Middle frontal gyrus (tissue), 1 donor: ENCODE measurements at regions not wholly inside any gene's neighbourhood (a gene's known extent, or its start where the extent isn't known, plus 50 kb on each side); places are given as distances from the start of the nearest gene placed in this dataset.
"Not testable (repeated sequence)": the region's sequence is repeated elsewhere in the genome, so short reads cannot be mapped to it uniquely, and the experiment has no call there.

Experiments
- DNase-seq: peaks from one replicate; pipeline ENCODE4 v3.0.0-alpha.2; 2015; ENCODE audit warnings: low spot score; ENCODE audit errors: extremely low spot score

DNA sequence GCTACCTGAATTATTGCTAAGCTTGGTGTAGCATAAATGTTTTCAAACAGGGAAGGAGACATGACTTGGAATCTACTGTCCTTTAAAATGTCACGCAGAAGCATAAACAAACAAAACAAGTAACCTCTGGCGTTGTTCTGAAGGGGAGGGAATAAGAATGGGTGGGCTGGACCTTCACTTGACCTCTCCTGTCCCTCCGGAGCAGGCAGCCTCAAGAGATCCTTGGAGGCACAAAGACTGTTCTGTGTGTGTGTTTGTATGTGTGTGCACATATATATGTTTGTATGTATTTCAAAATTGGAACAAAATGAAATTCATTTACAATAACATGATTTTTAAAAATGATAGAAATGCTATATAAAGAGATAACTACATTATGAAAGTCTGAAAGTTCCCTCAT is 91.3 kb upstream of the DCLK2 start:
- DNase-seq, result no peak

DNA sequence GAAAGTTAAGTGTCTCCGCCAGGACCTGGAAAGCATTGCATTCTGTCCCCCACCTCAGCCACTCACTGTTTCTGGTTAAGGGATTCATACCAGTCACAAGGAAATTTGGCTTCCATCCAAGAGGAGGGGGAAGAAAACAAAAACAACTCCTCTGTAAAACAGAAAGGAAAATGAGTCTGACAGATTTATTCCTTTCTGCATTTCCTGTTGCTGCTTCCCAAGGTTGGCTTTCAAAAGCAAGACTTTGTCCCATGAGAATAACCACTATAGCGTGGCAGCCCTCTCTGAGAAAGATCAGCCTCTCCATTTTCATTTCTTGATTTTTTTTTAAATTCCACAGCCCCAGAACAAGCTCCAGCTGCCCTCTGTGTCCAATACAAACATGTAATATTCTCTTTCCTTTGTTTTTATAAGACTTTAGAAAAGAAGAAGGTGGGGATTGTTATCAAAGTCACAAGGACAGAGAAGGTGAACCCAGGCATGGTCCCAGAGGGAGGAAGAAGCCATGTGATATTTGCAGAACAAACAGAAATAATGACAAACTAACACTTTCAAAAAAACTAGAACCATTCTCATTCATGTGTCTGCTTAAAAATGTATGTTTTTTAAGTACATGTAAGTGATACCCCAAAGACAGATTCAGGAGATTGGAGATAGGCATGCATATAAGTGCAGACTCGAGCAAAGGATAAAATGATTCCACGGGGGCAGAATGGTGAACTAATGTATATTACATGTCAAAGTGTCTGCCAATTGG is 90.7 kb upstream of the DCLK2 start:
- DNase-seq, result no peak

DNA sequence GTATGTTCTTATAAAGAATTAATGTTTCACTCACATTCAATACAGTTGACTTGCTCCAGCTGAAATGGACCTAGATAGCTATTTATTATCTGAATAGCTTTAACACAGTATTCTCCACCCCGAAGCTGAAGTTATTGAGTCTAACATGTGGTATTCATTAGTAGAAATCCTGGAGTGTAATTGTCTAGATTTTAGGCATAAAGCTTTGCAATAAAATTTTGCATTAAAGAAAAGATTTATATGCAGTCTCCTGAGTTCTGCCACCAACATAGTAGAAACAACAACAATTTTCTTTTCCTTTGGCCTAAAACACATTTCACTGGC is 90.2 kb upstream of the DCLK2 start:
- no peak for DNase-seq

DNA sequence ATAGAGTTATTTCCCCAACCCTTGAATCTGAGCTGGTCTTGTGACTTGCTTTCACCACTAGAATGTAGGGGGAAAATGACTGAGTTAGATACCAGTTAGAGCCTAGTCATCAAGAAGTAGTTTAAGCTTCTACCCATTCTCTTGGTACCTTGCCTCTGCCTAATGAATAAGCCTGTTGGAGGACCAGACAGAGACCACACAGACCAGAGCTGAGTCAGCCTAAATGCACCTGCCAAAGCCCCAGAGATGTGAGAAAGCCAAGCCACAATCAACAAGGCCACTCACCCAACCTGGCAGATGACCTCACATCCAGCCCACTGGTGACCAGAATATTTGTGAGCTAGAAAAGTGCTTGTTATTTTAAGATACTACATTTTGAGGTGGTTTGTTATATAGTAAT is 85.2 kb upstream of the DCLK2 start:
- no peak for DNase-seq

DNA sequence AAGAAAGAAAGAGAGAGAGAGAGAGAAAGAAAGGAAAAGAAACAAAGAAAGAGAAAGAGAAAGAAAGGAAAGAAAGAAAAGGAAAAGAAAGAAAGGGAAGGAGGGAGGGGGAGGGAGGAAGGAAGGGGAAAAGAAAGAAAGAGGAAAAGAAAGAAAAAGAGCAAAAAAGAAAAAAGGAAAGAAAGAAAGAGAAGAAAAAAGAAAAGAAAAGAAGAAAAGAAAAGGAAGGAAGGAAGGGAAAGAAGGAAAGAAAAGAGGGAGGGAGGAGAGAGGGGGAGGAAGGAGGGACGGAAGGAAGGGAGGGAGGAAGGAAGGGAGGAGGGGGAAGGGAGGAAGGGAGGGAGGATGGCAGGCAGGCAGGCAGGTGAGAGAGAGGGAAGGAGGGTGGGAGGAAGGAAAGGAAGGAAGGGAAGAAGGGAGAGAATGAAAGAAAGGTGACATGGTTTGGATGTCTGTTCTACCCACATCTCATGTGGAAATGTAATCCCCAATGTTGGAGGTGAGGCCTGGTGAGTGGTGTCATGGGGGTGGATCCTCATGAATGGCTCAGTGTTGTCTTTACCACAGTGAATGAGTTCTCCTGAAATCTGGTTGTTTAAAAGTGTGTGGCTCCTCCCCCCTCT is 83.0 kb upstream of the DCLK2 start:
- no peak for DNase-seq

DNA sequence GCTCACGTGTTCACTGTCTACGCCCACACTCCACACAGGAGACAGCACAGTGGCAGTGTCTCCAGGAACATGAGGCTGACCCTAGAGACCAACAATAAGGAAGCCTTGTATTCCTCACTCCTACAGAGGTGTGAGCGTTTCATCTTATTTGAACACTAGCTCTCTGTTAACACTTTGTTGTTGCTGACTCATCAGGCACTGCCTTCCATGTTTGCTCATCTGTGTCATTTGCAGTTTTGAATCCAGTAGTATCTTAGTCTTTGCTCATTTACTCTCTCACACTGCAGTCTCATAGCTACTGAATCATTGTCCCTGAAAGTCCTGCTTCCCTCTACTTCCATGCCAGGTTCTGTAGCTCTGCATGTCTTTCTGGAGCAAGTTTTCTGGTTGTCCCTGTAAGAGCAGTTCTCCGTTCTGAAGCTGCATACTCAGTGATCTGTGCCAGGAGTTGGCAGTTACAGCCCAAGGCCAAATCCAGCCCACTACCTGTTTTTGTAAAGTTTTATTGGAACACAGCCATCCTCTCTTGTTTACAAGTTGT is 80.3 kb upstream of the DCLK2 start:
- DNase-seq, result no peak

DNA sequence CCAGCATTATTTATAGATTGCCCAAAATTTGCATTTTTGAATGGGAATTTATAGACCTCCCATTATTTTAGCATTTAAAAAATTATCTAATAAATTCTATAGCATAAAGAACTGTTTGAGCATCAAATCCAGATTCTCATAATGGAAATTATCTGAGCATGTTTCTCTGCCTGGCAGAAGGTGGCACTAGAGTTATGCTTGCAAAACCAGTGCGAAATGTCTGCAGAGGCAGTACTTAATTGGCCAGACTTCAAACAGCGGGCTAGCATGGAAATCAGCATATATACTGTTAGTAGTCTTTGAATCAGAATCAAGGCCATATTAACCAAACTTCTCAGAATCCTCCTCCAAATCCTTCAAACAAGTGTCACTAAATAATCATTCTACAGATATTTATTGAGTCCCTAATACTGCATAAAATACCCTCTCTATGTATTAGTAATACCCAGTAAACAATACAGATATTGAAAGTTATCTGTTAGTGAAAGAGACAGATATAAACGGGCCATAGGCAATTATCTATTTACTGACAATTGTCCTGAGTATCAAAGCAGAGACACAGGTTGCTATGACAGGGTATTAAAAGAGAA is 78.7 kb upstream of the DCLK2 start:
- DNase-seq, result peak; percentile 64

DNA sequence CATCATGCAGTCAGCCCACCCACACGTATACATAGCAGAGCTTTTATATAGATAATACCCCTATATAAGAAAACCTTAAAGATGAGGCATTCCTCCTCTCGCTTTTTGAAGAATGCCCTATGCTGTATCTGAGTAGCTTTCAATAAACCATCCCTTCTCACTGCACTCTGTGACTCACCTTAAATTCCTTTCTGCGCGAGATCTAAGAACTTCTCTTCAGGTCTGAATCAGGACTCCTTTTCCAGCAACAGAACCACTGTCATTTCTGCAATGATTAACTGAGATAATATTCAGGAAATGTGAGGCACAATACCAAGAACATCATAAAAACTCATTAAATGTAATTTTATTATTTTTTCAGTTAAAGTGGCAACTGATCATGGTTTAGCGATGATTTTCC is 76.4 kb upstream of the DCLK2 start:
- DNase-seq, result no peak

DNA sequence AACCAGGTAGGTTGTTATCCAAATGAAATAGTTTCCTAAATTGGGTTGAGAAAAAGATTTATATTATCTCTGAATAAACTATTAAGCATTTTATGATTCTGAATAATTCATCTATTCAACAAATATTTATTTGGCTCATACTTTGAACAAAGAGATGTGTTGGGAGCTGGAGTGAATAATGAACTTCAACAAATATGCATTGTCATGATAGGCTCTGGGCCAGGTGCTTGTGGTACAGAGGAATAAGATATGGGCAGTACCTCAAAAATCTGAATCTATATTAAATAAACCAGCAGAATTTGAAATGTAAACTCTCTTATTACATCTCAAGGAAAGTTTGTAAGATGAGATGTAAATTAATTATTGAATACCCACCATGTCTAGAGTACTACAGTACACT is 75.7 kb upstream of the DCLK2 start:
- DNase-seq, result no peak

DNA sequence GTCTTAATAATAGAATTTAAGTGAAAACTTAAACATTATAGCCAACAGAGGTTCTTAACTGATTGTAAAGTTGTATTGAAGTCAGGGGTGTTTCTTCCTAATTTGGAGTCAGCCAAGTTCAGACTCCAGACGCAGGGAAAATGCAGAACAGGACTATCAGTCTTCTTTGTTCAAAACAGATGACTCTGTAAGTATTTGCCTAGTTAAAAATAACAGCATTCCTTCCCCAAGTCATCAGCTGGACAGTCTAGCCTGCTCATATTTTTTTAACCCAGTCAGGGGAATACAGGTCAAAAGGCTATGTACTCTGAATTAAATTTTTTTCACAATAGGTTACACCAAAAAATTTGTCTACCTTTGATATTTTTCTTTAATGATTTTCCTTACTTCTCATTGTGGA is 73.8 kb upstream of the DCLK2 start:
- DNase-seq, result no peak

DNA sequence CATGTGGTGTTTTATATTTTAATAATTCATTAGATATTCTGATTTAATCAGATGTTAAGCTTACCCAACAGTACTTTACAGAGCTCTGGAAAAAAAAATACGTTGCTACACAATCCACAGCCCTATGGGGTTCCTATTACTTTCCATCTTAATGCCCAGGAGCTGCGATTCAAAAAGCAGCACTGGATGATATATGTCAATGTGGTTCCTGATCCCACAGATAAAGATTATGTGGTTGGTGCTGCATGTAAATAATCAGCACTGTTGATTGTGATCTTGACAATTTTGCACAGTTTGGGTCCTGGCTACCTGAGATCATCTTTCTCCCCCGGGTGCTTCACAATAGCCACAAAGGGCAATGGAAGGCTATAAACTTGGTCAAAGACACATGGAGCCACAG is 72.7 kb upstream of the DCLK2 start:
- no peak for DNase-seq

DNA sequence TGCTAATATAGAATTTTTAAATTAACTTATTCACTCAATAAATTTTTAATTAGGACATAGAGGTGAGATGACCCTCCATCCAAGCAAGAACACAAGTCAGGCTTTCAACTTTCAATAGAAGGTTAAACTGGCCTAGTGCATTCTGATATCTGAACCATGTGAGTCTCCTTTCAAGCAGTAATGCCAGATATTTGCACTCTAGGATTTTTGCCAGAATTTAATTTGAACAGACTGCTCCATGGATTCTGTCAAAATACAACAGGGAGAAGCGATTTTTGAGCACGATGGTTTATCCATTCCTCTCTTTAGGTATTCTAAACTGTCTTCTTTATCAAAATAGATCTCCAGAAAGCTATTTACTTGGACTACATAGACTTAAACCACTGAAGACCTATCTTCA is 72.0 kb upstream of the DCLK2 start:
- no peak for DNase-seq

DNA sequence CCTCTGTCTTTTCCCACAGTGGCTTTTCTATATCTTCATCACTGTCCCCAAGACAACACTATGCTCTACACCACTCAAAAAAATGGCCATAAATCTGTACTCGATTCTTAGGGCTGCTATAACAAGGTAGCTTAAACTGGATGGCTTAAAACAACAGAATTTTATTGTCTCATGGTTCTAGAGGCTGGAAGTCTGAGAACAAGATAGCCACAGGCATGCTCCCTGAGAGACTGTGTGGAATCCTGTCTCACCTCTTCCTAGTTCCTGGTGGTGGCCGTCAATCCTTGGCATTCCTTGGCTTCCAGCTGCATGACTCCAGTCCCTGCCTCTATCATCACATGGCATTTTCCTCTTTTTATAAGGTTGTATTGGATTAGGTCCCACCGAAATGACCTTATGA is 70.7 kb upstream of the DCLK2 start:
- no peak for DNase-seq

DNA sequence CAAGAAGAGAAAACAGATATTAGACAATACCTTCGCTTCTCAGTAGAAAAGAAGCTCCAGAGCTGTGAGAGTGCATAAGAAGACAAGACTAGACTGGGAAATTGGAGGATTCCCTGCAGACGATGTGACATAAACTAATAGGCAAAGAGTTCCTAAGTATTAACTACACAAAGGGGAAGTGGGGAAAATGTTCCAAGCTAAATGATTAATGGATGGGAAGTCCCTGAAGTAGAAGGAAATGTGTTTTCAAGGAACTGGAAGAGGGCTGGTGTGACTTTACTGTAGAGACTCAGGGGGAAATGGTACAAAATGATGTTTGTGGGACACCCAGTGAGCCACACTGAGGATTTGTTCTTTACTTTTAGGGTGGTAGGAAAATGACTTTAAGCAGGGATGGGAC is 69.7 kb upstream of the DCLK2 start:
- DNase-seq, result no peak

DNA sequence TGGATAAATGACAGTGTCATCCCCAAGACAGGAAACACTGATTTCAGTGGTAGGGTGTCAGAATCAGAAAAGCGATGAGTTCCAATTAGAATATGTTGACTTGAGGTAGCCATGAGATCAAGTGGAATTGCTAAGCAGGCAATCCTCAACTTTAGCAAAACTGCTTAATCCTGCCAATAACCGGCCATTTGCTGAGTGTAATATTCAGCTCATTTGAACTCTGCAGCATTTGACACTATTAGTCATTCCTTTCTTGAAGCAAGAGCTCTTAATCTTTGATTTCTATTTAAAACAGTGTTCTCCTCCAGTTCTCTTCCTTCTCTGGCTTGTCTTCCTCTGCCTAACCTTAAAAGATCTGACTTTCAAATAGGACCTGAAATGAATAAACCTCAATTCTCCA is 68.7 kb upstream of the DCLK2 start:
- no peak for DNase-seq

DNA sequence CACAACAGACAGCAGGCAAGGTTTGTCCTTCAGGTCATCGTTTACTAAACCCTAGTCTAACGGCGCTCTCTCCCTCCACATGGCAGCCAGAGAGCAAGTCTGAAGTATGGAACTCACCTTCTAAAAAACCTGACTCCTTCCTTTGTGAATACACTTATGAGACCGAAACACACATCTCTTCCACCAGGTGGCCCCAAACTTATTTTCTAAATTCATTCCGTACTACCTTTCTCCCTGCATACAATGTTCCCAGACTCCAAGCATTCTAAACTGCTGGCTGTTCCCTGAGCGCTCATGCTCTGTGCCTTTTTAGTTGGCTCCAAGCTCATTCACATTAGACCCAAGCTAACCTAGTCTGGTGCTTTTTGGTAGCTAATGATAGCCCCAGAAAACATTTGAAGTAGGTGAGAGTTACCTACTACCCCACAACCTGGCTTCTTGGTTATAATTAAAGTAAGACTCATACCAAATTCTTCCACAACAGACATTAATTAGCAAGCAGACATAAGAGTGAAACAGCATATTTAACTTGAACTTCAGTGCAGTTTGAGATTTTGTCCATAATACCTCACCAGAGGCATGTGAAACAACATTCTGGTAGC is 67.6 kb upstream of the DCLK2 start:
- no peak for DNase-seq

DNA sequence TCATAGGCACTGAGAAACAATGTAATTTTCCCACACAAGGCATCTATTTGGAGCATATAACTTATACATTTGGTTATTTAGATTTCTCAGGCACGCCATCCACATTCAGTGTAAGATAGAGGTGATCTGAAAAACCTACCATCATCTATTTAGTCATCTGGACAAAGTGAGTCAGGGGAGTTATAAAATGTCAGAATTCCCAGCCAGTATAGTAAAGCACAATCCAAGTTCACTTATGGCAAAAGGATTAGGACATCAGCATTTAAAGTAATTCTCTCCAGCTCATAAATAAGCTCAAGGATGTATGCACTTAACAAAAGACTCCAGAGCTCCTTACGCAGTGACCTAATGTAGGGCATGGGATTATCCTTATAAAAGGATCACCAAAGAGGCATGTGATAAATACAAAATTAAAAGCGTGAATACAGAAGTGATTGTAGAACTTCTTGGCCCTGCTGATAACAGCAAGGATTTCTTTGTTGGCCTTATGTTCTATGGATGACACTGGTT is 65.3 kb upstream of the DCLK2 start:
- no peak for DNase-seq

DNA sequence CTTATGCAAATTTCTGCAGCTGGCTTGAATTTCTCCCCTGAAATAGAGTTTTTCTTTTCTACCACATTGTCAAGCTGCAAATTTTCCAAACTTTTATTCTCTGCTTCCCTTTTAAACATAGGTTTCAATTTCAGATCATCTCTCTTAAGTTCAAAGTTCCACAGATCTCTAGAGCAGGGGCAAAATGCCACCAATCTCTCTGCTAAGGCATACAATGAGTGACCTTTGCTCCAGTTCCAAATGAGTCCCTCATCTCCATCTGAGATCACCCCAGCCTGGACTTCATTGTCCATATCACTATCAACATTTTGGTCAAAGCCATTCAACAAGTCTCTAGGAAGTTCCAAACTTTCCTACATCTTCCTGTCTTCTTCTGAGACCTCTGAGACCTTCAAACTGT is 62.3 kb upstream of the DCLK2 start:
- DNase-seq, result not testable (repeated sequence)

DNA sequence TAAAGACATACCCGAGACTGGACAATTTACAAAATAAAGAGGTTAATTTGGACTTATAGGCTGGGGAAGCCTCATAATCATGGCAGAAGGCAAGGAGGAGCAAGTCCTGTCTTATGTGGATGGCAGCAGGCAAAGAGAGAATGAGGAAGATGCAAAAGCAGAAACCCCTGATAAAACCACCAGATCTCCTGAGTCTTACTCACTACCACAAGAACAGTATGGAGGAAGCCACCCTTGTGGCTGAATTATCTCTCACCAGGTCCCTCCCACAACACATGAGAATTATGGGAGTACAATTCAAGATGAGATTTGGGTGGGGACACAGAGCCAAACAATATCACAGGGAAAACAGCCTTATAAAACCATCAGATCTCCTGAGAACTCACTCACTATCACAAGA is 61.6 kb upstream of the DCLK2 start:
- not testable (repeated sequence) for DNase-seq

DNA sequence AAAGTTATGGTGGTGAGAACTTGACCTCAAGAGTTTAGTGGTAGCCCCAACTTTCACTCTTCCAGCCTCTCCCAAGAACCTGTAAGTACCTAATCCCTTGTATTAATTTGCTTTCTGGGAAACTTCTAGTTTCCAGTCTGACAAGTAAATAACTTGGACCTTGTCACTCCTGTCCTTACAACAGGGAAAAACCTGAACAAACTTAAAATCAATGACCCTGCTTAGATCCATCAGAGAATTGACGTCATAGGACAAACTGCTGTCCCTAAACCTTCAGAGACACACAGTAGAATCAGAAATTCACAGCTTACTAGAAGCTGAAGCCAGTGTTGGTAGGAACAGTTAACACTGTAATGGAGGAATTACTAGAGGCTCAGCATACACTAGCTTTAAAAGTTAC is 60.0 kb upstream of the DCLK2 start:
- DNase-seq, result no peak

DNA sequence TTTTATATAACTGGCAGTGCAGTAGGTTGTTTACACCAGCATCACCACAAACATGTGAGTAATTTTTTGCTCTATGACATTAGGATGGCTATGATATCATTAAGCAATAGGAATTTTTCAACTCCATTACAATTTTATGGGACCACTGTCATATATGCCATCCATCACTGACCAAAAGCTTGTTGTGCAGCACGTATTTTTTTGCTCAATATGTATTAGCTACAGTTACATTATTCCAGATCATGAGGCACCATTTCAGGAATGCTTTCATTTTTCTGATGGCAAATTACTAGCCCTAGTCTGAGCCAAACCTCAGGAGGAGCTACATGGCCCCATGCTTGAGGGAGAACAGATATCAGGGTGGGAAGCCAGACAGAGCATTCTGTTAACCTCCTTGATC is 56.8 kb upstream of the DCLK2 start:
- DNase-seq, result no peak

DNA sequence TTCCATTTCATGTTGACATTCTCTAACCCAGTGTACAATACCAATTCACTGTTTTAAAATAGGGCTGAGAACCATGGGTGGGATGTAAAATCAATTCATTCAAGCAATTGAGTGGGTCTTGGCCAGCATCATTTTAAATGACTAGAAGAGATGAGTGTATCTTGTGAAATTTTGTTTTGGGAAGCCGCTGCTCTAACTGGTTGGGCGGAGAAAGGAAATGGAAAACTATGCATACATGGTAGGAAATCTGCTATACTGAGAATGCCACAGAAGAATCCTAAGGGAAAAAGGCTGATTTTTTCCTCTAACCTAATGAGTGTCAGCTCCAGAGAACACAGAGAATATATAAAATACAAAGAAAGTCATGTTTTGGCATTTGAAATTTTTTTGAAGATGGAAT is 54.8 kb upstream of the DCLK2 start:
- no peak for DNase-seq
